PC-3 (cell line): ENCODE measurements at regions not wholly inside any gene's neighbourhood (a gene's known extent, or its start where the extent isn't known, plus 50 kb on each side); places are given as distances from the start of the nearest gene placed in this dataset.

Source experiments
- CTCF ChIP-seq: fragments of 300-600 bp; sonication (generic); conservative IDR thresholded peaks from 2 replicates; pipeline ENCODE4 v1.5.1; 2017; ENCODE audit warnings: antibody characterized with exemption, low read depth, mild to moderate bottlenecking, low read length
- EZH2 ChIP-seq: fragments of 300-600 bp; sonication (generic); IDR thresholded peaks from one replicate; pipeline ENCODE4 v1.6.1; 2017; ENCODE audit warnings: antibody characterized with exemption, mild to moderate bottlenecking, low read length; ENCODE audit not compliant: unreplicated experiment
- EZH2phosphoT487 ChIP-seq: fragments of 300-600 bp; sonication (generic); IDR thresholded peaks from 2 replicates; pipeline ENCODE4 v1.6.1; 2018; ENCODE audit warnings: mild to moderate bottlenecking, antibody characterized with exemption, low read length, borderline replicate concordance

- TF ChIP-seq CTCF (no peak), EZH2phosphoT487 (no peak), EZH2 (no peak)
These were observed 91.4 kb upstream of the XIST start for GRCh38 chrX:73943693-73944562.
